Liver (tissue), 3 donors: ENCODE measurements at regions not wholly inside any gene's neighbourhood (a gene's known extent, or its start where the extent isn't known, plus 50 kb on each side); places are given as distances from the start of the nearest gene placed in this dataset.

ENCODE experiments used
- ATF3 ChIP-seq: IDR thresholded peaks from 2 replicates; pipeline ENCODE4 v1.6.1; 2016; ENCODE audit warnings: antibody characterized with exemption
- CTCF ChIP-seq: fragments of 150-350 bp; IDR thresholded peaks from 2 replicates; pipeline ENCODE4 v1.5.1; 2017; ENCODE audit warnings: improper control_type of control experiment, low read depth, low read length; ENCODE audit not compliant: missing input control
- EGR1 ChIP-seq, 2 donors: IDR thresholded peaks; 2 replicates each; pipeline ENCODE4 v1.6.1; 2016 to 2018; ENCODE audit warnings: antibody characterized with exemption in 2 of 2, low read depth in 2 of 2
- FOXA1 ChIP-seq: IDR thresholded peaks from 2 replicates; pipeline ENCODE4 v1.6.1; 2016; ENCODE audit warnings: antibody characterized with exemption
- HNF4A ChIP-seq, 2 donors: conservative IDR thresholded peaks; 2 replicates each; pipeline ENCODE4 v1.6.1; 2016; ENCODE audit warnings: antibody characterized with exemption in 2 of 2, mild to moderate bottlenecking in 2 of 2
- HNF4G ChIP-seq: IDR thresholded peaks from 2 replicates; pipeline ENCODE4 v1.6.1; 2016; ENCODE audit warnings: antibody characterized with exemption
- JUND ChIP-seq, 2 donors: IDR thresholded peaks; 2 replicates each; pipeline ENCODE4 v1.6.1; 2016; ENCODE audit warnings: antibody characterized with exemption in 2 of 2
- MAX ChIP-seq: IDR thresholded peaks from 2 replicates; pipeline ENCODE4 v1.6.1; 2016; ENCODE audit warnings: antibody characterized with exemption
- RAD21 ChIP-seq, 2 donors: IDR thresholded peaks; 2 replicates each; pipeline ENCODE4 v1.6.1; 2016; ENCODE audit warnings: antibody characterized with exemption in 2 of 2, mild to moderate bottlenecking in 2 of 2
- SP1 ChIP-seq: IDR thresholded peaks from 2 replicates; pipeline ENCODE4 v1.6.1; 2018; ENCODE audit warnings: antibody characterized with exemption, mild to moderate bottlenecking
- YY1 ChIP-seq: IDR thresholded peaks from 2 replicates; pipeline ENCODE4 v1.6.1; 2016; ENCODE audit warnings: antibody characterized with exemption, mild to moderate bottlenecking
- TF ChIP-seq, protein P1 (sequence below): IDR thresholded peaks from 2 replicates; pipeline ENCODE4 v1.6.1; 2016; ENCODE audit warnings: antibody characterized with exemption, mild to moderate bottlenecking
- TF ChIP-seq, protein P2 (sequence below): IDR thresholded peaks from 2 replicates; pipeline ENCODE4 v1.6.1; 2016; ENCODE audit warnings: antibody characterized with exemption
- donor health status: healthy.
- donor health status: healthy.

DNA sequence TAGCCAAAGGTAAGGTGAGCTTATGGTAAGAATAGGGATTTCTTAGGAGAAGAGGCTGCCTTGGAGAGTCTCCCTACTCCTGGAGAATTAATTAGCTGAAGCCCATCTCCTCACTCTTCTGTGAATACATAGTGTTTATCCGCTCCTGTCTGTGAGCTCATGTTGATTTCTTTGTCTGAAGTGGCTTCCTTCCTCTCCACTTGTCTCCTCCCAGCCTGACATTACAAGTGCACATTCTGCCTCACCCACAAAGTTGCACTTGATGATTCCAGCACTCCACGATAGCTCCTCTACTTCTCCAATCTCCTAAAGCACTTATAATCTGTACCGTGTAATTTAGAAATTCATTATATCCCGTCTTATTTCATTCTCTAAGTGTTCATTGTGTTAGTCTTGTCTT, 287.2 kb downstream of the QKI start:
- TF ChIP-seq FOXA1: no peak
- no peak for TF ChIP-seq ATF3
- no peak for TF ChIP-seq CTCF
- TF ChIP-seq, protein P1, sequence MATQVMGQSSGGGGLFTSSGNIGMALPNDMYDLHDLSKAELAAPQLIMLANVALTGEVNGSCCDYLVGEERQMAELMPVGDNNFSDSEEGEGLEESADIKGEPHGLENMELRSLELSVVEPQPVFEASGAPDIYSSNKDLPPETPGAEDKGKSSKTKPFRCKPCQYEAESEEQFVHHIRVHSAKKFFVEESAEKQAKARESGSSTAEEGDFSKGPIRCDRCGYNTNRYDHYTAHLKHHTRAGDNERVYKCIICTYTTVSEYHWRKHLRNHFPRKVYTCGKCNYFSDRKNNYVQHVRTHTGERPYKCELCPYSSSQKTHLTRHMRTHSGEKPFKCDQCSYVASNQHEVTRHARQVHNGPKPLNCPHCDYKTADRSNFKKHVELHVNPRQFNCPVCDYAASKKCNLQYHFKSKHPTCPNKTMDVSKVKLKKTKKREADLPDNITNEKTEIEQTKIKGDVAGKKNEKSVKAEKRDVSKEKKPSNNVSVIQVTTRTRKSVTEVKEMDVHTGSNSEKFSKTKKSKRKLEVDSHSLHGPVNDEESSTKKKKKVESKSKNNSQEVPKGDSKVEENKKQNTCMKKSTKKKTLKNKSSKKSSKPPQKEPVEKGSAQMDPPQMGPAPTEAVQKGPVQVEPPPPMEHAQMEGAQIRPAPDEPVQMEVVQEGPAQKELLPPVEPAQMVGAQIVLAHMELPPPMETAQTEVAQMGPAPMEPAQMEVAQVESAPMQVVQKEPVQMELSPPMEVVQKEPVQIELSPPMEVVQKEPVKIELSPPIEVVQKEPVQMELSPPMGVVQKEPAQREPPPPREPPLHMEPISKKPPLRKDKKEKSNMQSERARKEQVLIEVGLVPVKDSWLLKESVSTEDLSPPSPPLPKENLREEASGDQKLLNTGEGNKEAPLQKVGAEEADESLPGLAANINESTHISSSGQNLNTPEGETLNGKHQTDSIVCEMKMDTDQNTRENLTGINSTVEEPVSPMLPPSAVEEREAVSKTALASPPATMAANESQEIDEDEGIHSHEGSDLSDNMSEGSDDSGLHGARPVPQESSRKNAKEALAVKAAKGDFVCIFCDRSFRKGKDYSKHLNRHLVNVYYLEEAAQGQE: no peak
- TF ChIP-seq, protein P2, sequence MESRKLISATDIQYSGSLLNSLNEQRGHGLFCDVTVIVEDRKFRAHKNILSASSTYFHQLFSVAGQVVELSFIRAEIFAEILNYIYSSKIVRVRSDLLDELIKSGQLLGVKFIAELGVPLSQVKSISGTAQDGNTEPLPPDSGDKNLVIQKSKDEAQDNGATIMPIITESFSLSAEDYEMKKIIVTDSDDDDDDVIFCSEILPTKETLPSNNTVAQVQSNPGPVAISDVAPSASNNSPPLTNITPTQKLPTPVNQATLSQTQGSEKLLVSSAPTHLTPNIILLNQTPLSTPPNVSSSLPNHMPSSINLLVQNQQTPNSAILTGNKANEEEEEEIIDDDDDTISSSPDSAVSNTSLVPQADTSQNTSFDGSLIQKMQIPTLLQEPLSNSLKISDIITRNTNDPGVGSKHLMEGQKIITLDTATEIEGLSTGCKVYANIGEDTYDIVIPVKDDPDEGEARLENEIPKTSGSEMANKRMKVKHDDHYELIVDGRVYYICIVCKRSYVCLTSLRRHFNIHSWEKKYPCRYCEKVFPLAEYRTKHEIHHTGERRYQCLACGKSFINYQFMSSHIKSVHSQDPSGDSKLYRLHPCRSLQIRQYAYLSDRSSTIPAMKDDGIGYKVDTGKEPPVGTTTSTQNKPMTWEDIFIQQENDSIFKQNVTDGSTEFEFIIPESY: no peak
- TF ChIP-seq JUND (IDR thresholded peaks at IDR 0.05): no peak
- no peak for TF ChIP-seq RAD21 (IDR thresholded peaks at IDR 0.05)
- TF ChIP-seq YY1: no peak
- no peak for TF ChIP-seq MAX
- TF ChIP-seq SP1: no peak
- no peak for TF ChIP-seq HNF4G
- TF ChIP-seq EGR1 (IDR thresholded peaks at IDR 0.05; ENCODE audit: low read depth in 2 of 2): no peak
- no peak for TF ChIP-seq HNF4A (conservative IDR thresholded peaks at IDR 0.05)
